ENCODE measurements at regions not wholly inside any gene's neighbourhood (a gene's known extent, or its start where the extent isn't known, plus 50 kb on each side); places are given as distances from the start of the nearest gene placed in this dataset.

- DNase-seq: no peak
- Histone ChIP-seq H3K4me3 (ENCODE audit: low read depth, low read length) (no peak overlapping the region), H3K27me3 (replicated peaks) (no peaks in the 10 kb centered on the region), H3K27ac (no peak overlapping the region), H3K36me3 (replicated peaks) (no peaks in the 10 kb centered on the region)
- in situ Hi-C loops (cut with HindIII; ENCODE audit: low pct_ligation_motif_present, low sequenced_read_pairs): no loop called here
- TF ChIP-seq CTCF (IDR thresholded peaks at IDR 0.05; ENCODE audit: low read depth, low read length, missing control alignments): no peak
Measured at GRCh38 chr5:174410716-174411478, 313.5 kb upstream of the MSX2 start.

- H3K36me3 ChIP-seq (replicated peaks): no peaks in the 10 kb centered on the region
- H3K27me3 ChIP-seq (replicated peaks): no peaks in the 10 kb centered on the region
- TF ChIP-seq CTCF (IDR thresholded peaks at IDR 0.05; ENCODE audit: low read depth, low read length, missing control alignments): no peak
- H3K4me3 ChIP-seq (ENCODE audit: low read depth, low read length): no peak overlapping the region
- H3K27ac ChIP-seq: no peak overlapping the region
- in situ Hi-C loops (cut with HindIII; ENCODE audit: low pct_ligation_motif_present, low sequenced_read_pairs): no loop called here
- no peak for DNase-seq
Measured at GRCh38 chr5:174411479-174411819, 312.9 kb upstream of the MSX2 start.

GRCh38 chr5:174412374-174412773 lies 312.0 kb upstream of the MSX2 start:
- TF ChIP-seq CTCF (IDR thresholded peaks at IDR 0.05; ENCODE audit: low read depth, low read length, missing control alignments): no peak
- in situ Hi-C loops (cut with HindIII; ENCODE audit: low pct_ligation_motif_present, low sequenced_read_pairs): no loop called here
- no peak for DNase-seq
- Histone ChIP-seq H3K4me3 (ENCODE audit: low read depth, low read length) (no peak overlapping the region), H3K27ac (no peak overlapping the region), H3K27me3 (replicated peaks) (no peaks in the 10 kb centered on the region), H3K36me3 (replicated peaks) (no peaks in the 10 kb centered on the region)

- in situ Hi-C loops (cut with HindIII; ENCODE audit: low pct_ligation_motif_present, low sequenced_read_pairs): no loop called here
- no peak for DNase-seq
- TF ChIP-seq CTCF (IDR thresholded peaks at IDR 0.05; ENCODE audit: low read depth, low read length, missing control alignments): no peak
Measured at GRCh38 chr5:174412941-174413340, 311.4 kb upstream of the MSX2 start.

GRCh38 chr5:174413567-174414314 lies 310.6 kb upstream of the MSX2 start:
- in situ Hi-C loops (cut with HindIII; ENCODE audit: low pct_ligation_motif_present, low sequenced_read_pairs): no loop called here
- DNase-seq: no peak

More at GRCh38 chr5:174412941-174413340, 311.4 kb upstream of the MSX2 start:
- Histone ChIP-seq H3K4me3 (ENCODE audit: low read depth, low read length) (no peak overlapping the region), H3K27ac (no peak overlapping the region), H3K36me3 (replicated peaks) (no peaks in the 10 kb centered on the region), H3K27me3 (replicated peaks) (no peaks in the 10 kb centered on the region)

More at GRCh38 chr5:174413567-174414314, 310.6 kb upstream of the MSX2 start:
- Histone ChIP-seq H3K4me3 (ENCODE audit: low read depth, low read length) (no peak overlapping the region), H3K27me3 (replicated peaks) (no peaks in the 10 kb centered on the region), H3K36me3 (replicated peaks) (no peaks in the 10 kb centered on the region), H3K27ac (no peak overlapping the region)
- TF ChIP-seq CTCF (IDR thresholded peaks at IDR 0.05; ENCODE audit: low read depth, low read length, missing control alignments): no peak

Measured in brain microvascular endothelial cell (primary cell).